ENCODE measurements at regions not wholly inside any gene's neighbourhood (a gene's known extent, or its start where the extent isn't known, plus 50 kb on each side); places are given as distances from the start of the nearest gene placed in this dataset.
"Not testable (repeated sequence)": the region's sequence is repeated elsewhere in the genome, so short reads cannot be mapped to it uniquely, and the experiment has no call there.

GRCh38 chr18:22752014-22752413 is 181.1 kb upstream of the RBBP8 start:
- Mint-ChIP-seq H3K9me3 (no peaks in the 10 kb centered on the region), H3K27ac (no peak overlapping the region), H3K36me3 (no peaks in the 10 kb centered on the region), H3K4me1 (ENCODE audit: unreplicated experiment) (no peaks in the 10 kb centered on the region), H3K27me3 (peaks cover 7% of the 10 kb centered on the region), H3K4me3 (no peak overlapping the region)
- TF ChIP-seq, protein P1, sequence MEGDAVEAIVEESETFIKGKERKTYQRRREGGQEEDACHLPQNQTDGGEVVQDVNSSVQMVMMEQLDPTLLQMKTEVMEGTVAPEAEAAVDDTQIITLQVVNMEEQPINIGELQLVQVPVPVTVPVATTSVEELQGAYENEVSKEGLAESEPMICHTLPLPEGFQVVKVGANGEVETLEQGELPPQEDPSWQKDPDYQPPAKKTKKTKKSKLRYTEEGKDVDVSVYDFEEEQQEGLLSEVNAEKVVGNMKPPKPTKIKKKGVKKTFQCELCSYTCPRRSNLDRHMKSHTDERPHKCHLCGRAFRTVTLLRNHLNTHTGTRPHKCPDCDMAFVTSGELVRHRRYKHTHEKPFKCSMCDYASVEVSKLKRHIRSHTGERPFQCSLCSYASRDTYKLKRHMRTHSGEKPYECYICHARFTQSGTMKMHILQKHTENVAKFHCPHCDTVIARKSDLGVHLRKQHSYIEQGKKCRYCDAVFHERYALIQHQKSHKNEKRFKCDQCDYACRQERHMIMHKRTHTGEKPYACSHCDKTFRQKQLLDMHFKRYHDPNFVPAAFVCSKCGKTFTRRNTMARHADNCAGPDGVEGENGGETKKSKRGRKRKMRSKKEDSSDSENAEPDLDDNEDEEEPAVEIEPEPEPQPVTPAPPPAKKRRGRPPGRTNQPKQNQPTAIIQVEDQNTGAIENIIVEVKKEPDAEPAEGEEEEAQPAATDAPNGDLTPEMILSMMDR (conservative IDR thresholded peaks at IDR 0.05) = no peak
- DNase-seq (ENCODE audit: extremely low spot score, unreplicated experiment) = no peak

DNA sequence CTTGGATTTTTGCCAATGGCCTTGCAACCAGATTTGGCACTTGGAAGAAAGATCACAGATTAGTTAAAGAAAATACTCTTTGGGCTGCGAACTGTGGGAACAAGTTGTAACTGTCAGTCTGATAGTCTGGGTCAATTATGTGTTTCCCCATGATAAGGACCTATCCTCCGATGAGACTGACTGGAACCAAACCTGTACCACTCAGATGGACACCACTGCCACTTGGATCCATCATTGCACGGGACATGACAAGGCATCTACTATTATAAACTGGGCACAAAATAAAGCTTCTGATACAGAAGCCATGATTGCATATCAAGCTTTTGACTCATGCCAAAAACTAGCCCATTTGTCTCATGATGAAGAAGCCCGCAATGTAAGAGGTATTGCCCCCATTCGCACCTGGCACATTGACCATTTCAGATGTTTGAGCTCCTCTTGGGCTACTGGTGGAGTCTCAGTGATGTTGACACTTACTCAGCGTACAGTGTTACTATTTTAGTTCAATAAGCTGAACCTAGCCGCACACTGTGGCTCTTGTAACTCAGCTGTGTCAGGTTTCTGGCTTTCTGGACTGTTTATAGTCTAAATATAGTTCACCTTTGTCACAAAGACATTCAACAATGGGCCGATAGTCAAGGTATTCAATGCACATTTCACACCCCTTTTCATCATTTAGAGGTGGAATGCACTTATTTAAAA is 179.8 kb upstream of the RBBP8 start:
- DNase-seq (ENCODE audit: extremely low spot score, unreplicated experiment) = no peak
- no peak overlapping the region for H3K27ac Mint-ChIP-seq
- H3K4me3 Mint-ChIP-seq = no peak overlapping the region
- no peaks in the 10 kb centered on the region for H3K4me1 Mint-ChIP-seq (ENCODE audit: unreplicated experiment)
- TF ChIP-seq, protein P1 (conservative IDR thresholded peaks at IDR 0.05) = no peak
- H3K9me3 Mint-ChIP-seq = no peaks in the 10 kb centered on the region
- H3K36me3 Mint-ChIP-seq = no peaks in the 10 kb centered on the region
- H3K27me3 Mint-ChIP-seq = peaks cover 4% of the 10 kb centered on the region

- not testable (repeated sequence) for H3K4me3 Mint-ChIP-seq; H3K27ac Mint-ChIP-seq; H3K36me3 Mint-ChIP-seq; H3K4me1 Mint-ChIP-seq (ENCODE audit: unreplicated experiment); H3K9me3 Mint-ChIP-seq; DNase-seq (ENCODE audit: extremely low spot score, unreplicated experiment)
- H3K27me3 Mint-ChIP-seq = peaks cover 16% of the 10 kb centered on the region
Observed at GRCh38 chr18:22764005-22764404, 169.1 kb upstream of the RBBP8 start.

DNA sequence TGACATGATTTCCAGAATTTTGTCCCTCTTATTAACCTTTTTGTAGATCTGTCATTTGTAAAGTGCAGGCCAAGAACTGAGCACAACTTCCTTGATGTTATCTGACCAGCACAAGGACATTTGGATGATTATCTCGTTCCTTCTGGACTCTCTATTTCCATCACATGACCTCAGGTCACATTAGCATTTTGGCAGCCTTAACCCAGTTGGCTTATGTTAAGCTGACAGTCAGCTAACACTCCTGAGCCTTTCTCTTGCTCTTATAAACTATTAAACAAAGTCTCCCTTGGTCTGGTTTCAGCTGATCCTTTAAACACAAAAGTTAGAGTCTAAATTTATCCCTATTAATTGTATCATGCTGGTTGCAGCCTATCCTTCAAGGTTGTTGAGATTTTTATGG is 167.2 kb upstream of the RBBP8 start:
- peaks cover 12% of the 10 kb centered on the region for H3K27me3 Mint-ChIP-seq
- H3K4me1 Mint-ChIP-seq (ENCODE audit: unreplicated experiment) = no peaks in the 10 kb centered on the region
- TF ChIP-seq, protein P1 (conservative IDR thresholded peaks at IDR 0.05) = no peak
- H3K27ac Mint-ChIP-seq = no peak overlapping the region
- DNase-seq (ENCODE audit: extremely low spot score, unreplicated experiment) = no peak
- H3K9me3 Mint-ChIP-seq = no peaks in the 10 kb centered on the region
- H3K4me3 Mint-ChIP-seq = no peak overlapping the region
- no peaks in the 10 kb centered on the region for H3K36me3 Mint-ChIP-seq

GRCh38 chr18:22767653-22768052 is 165.5 kb upstream of the RBBP8 start:
- TF ChIP-seq, protein P1 (conservative IDR thresholded peaks at IDR 0.05) = no peak
- Mint-ChIP-seq H3K36me3 (no peaks in the 10 kb centered on the region), H3K27me3 (peaks cover 9% of the 10 kb centered on the region), H3K9me3 (no peaks in the 10 kb centered on the region), H3K4me3 (no peak overlapping the region), H3K4me1 (ENCODE audit: unreplicated experiment) (no peaks in the 10 kb centered on the region), H3K27ac (no peak overlapping the region)
- DNase-seq (ENCODE audit: extremely low spot score, unreplicated experiment) = no peak

GRCh38 chr18:22773944-22774343 is 159.2 kb upstream of the RBBP8 start:
- no peak for DNase-seq (ENCODE audit: extremely low spot score, unreplicated experiment)
- Mint-ChIP-seq H3K27ac (peak overlapping the region; percentile 53), H3K36me3 (no peaks in the 10 kb centered on the region), H3K27me3 (peaks cover 3% of the 10 kb centered on the region), H3K9me3 (no peaks in the 10 kb centered on the region), H3K4me1 (ENCODE audit: unreplicated experiment) (no peaks in the 10 kb centered on the region), H3K4me3 (no peak overlapping the region)
- TF ChIP-seq, protein P1 (conservative IDR thresholded peaks at IDR 0.05) = no peak

All from type B pancreatic cell (in vitro differentiated cells).